SK-N-SH (cell line): ENCODE measurements at regions not wholly inside any gene's neighbourhood (a gene's known extent, or its start where the extent isn't known, plus 50 kb on each side); places are given as distances from the start of the nearest gene placed in this dataset.

Experiments
- EP300 ChIP-seq, 2 experiments: IDR thresholded peaks; 2 replicates each; pipeline versions ENCODE4 v1.4.0 to v1.6.1; 2012; ENCODE audit warnings: borderline replicate concordance in 1 of 2, low read depth in 1 of 2, low read length in 1 of 2
- EZH2phosphoT487 ChIP-seq: fragments of 200-600 bp; sonication (generic); IDR thresholded peaks from 2 replicates; pipeline ENCODE4 v1.6.1; 2017; ENCODE audit warnings: low read depth, mixed run types, mild to moderate bottlenecking, antibody characterized with exemption, moderate library complexity, borderline replicate concordance
- RXRA ChIP-seq: IDR thresholded peaks from 2 replicates; pipeline ENCODE4 v1.4.0; 2012; ENCODE audit warnings: low read depth, mild to moderate bottlenecking, borderline replicate concordance
- TAF1 ChIP-seq: IDR thresholded peaks from 2 replicates; pipeline ENCODE4 v1.6.1; 2012; ENCODE audit warnings: low read depth, mild to moderate bottlenecking, low read length, moderate library complexity, borderline replicate concordance
- TEAD4 ChIP-seq: IDR thresholded peaks from 2 replicates; pipeline ENCODE4 v1.4.0; 2012; ENCODE audit warnings: mild to moderate bottlenecking, borderline replicate concordance; ENCODE audit not compliant: insufficient read depth
- TF ChIP-seq, protein P1 (sequence below): fragments of 200-600 bp; sonication (generic); IDR thresholded peaks from 2 replicates; pipeline ENCODE4 v1.6.1; 2017; ENCODE audit warnings: antibody characterized with exemption, mild to moderate bottlenecking, moderate library complexity
- TF ChIP-seq, protein P2 (sequence below): fragments of 150-350 bp; IDR thresholded peaks from 2 replicates; pipeline ENCODE4 v1.6.1; 2017; ENCODE audit warnings: antibody characterized with exemption, low read length, low read depth, borderline replicate concordance
- TF ChIP-seq, protein P3 (sequence below): IDR thresholded peaks from 2 replicates; pipeline ENCODE4 v1.6.1; 2012; ENCODE audit warnings: mild to moderate bottlenecking, low read depth, low read length, moderate library complexity
- TF ChIP-seq, protein P4 (sequence below): IDR thresholded peaks from 2 replicates; pipeline ENCODE4 v1.4.0; 2012; ENCODE audit warnings: low read depth

DNA sequence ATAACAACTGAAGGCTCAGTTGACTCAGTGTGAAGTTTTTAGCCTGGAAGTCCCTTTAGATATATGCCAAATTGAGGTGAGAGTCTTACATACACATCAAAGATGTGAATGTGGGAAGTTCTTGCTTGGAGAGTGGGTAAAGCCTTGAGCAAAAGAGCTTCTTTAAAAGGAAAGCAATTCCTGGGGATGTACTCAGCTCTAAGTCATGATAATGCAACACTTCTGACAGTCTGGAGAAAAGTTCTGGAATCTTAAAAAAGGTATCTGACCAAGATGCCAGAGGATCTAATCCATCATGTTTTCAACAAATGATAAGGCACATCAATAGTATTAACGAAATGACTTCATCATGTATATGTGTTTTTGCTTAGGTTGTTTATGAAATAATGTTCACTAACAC is 351.2 kb downstream of the CDH19 start:
- no peak for TF ChIP-seq TAF1
- TF ChIP-seq RXRA, result no peak
- TF ChIP-seq, protein P1, sequence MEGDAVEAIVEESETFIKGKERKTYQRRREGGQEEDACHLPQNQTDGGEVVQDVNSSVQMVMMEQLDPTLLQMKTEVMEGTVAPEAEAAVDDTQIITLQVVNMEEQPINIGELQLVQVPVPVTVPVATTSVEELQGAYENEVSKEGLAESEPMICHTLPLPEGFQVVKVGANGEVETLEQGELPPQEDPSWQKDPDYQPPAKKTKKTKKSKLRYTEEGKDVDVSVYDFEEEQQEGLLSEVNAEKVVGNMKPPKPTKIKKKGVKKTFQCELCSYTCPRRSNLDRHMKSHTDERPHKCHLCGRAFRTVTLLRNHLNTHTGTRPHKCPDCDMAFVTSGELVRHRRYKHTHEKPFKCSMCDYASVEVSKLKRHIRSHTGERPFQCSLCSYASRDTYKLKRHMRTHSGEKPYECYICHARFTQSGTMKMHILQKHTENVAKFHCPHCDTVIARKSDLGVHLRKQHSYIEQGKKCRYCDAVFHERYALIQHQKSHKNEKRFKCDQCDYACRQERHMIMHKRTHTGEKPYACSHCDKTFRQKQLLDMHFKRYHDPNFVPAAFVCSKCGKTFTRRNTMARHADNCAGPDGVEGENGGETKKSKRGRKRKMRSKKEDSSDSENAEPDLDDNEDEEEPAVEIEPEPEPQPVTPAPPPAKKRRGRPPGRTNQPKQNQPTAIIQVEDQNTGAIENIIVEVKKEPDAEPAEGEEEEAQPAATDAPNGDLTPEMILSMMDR, result no peak
- no peak for TF ChIP-seq TEAD4
- TF ChIP-seq, protein P2, sequence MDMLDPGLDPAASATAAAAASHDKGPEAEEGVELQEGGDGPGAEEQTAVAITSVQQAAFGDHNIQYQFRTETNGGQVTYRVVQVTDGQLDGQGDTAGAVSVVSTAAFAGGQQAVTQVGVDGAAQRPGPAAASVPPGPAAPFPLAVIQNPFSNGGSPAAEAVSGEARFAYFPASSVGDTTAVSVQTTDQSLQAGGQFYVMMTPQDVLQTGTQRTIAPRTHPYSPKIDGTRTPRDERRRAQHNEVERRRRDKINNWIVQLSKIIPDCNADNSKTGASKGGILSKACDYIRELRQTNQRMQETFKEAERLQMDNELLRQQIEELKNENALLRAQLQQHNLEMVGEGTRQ, result no peak
- TF ChIP-seq, protein P3, sequence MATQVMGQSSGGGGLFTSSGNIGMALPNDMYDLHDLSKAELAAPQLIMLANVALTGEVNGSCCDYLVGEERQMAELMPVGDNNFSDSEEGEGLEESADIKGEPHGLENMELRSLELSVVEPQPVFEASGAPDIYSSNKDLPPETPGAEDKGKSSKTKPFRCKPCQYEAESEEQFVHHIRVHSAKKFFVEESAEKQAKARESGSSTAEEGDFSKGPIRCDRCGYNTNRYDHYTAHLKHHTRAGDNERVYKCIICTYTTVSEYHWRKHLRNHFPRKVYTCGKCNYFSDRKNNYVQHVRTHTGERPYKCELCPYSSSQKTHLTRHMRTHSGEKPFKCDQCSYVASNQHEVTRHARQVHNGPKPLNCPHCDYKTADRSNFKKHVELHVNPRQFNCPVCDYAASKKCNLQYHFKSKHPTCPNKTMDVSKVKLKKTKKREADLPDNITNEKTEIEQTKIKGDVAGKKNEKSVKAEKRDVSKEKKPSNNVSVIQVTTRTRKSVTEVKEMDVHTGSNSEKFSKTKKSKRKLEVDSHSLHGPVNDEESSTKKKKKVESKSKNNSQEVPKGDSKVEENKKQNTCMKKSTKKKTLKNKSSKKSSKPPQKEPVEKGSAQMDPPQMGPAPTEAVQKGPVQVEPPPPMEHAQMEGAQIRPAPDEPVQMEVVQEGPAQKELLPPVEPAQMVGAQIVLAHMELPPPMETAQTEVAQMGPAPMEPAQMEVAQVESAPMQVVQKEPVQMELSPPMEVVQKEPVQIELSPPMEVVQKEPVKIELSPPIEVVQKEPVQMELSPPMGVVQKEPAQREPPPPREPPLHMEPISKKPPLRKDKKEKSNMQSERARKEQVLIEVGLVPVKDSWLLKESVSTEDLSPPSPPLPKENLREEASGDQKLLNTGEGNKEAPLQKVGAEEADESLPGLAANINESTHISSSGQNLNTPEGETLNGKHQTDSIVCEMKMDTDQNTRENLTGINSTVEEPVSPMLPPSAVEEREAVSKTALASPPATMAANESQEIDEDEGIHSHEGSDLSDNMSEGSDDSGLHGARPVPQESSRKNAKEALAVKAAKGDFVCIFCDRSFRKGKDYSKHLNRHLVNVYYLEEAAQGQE, result no peak
- TF ChIP-seq EP300 (IDR thresholded peaks at IDR 0.05; ENCODE audit: borderline replicate concordance in 1 of 2, low read depth in 1 of 2, low read length in 1 of 2), result no peak
- TF ChIP-seq, protein P4, sequence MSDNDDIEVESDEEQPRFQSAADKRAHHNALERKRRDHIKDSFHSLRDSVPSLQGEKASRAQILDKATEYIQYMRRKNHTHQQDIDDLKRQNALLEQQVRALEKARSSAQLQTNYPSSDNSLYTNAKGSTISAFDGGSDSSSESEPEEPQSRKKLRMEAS, result no peak
- TF ChIP-seq EZH2phosphoT487, result no peak
